Uterus (tissue), 3 donors: ENCODE measurements at regions not wholly inside any gene's neighbourhood (a gene's known extent, or its start where the extent isn't known, plus 50 kb on each side); places are given as distances from the start of the nearest gene placed in this dataset.
A peak's percentile ranks its signal among the peaks of the same experiment; 100 is the strongest.
"Not testable (repeated sequence)": the region's sequence is repeated elsewhere in the genome, so short reads cannot be mapped to it uniquely, and the experiment has no call there.

Experiments
- DNase-seq, 2 donors: peaks; one replicate each; pipeline ENCODE4 v3.0.0-alpha.2; 2019 to 2020
- H3K27ac ChIP-seq, 2 donors: fragments of 200-600 bp; sonication (generic); 1 replicate in 1 of 2; 2 replicates in 1 of 2; pipeline ENCODE4 v1.5.1; 2016 to 2018
- H3K27me3 ChIP-seq, 2 donors: fragments of 200-600 bp; sonication (generic); one replicate each; pipeline ENCODE4 v1.5.1; 2018 to 2019; ENCODE audit warnings: control low read depth in 1 of 2
- H3K36me3 ChIP-seq, 2 donors: fragments of 200-600 bp; sonication (generic); one replicate each; pipeline ENCODE4 v1.5.1; 2019; ENCODE audit warnings: control low read depth in 1 of 2
- H3K4me1 ChIP-seq, 2 donors: fragments of 200-600 bp; sonication (generic); one replicate each; pipeline ENCODE4 v1.5.1; 2018 to 2019; ENCODE audit warnings: control low read depth in 1 of 2
- H3K4me3 ChIP-seq, 2 donors: fragments of 200-600 bp; sonication (generic); 1 replicate in 1 of 2; 2 replicates in 1 of 2; pipeline ENCODE4 v1.5.1; 2018 to 2019; ENCODE audit warnings: mild to moderate bottlenecking in 1 of 2
- H3K9me3 ChIP-seq, 2 donors: fragments of 200-600 bp; sonication (generic); one replicate each; pipeline ENCODE4 v1.5.1; 2019; ENCODE audit warnings: control low read depth in 1 of 2
- POLR2A ChIP-seq, 2 donors: fragments of 450-650 bp; IDR thresholded peaks; one replicate each; pipeline ENCODE4 v1.6.1; 2016; ENCODE audit warnings: antibody characterized with exemption in 2 of 2, mild to moderate bottlenecking in 1 of 2, moderate library complexity in 1 of 2
- intact Hi-C: fragments of 100-400 bp; cut with DNase I; formaldehyde crosslinking; loops from one replicate; pipeline ENCODE4 v1.15.1; 2023; ENCODE audit warnings: low total_unique reads
- TF ChIP-seq, protein P1 (sequence below), 4 experiments: fragments of 200-600 bp in 2 of 4; fragments of 450-650 bp in 2 of 4; sonication (generic) in 2 of 4; IDR thresholded peaks; one replicate each; pipeline ENCODE4 v1.5.1; 2016 to 2019; ENCODE audit warnings: antibody characterized with exemption in 4 of 4, mild to moderate bottlenecking in 2 of 4, moderate library complexity in 1 of 4
- donor health status: DM: yes; HTN: yes; CAD: no.

- no peak for DNase-seq
- peaks cover 0 to 2% of the 10 kb centered on the region in 2 donors for H3K9me3 ChIP-seq
- no peaks in the 10 kb centered on the region for H3K4me1 ChIP-seq
- intact Hi-C loops = loop anchor here (10.0 kb wide), 1 partner anchor 408 kb away; no protein-coding TSS in a partner anchor
- H3K36me3 ChIP-seq = no peaks in the 10 kb centered on the region
- H3K27ac ChIP-seq = no peak overlapping the region
- TF ChIP-seq POLR2A (IDR thresholded peaks at IDR 0.05) = no peak
- TF ChIP-seq, protein P1, sequence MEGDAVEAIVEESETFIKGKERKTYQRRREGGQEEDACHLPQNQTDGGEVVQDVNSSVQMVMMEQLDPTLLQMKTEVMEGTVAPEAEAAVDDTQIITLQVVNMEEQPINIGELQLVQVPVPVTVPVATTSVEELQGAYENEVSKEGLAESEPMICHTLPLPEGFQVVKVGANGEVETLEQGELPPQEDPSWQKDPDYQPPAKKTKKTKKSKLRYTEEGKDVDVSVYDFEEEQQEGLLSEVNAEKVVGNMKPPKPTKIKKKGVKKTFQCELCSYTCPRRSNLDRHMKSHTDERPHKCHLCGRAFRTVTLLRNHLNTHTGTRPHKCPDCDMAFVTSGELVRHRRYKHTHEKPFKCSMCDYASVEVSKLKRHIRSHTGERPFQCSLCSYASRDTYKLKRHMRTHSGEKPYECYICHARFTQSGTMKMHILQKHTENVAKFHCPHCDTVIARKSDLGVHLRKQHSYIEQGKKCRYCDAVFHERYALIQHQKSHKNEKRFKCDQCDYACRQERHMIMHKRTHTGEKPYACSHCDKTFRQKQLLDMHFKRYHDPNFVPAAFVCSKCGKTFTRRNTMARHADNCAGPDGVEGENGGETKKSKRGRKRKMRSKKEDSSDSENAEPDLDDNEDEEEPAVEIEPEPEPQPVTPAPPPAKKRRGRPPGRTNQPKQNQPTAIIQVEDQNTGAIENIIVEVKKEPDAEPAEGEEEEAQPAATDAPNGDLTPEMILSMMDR (IDR thresholded peaks at IDR 0.05) = peak in 1 of 4 experiments; percentile 16
- no peaks in the 10 kb centered on the region for H3K27me3 ChIP-seq
- no peak overlapping the region for H3K4me3 ChIP-seq
Measured at GRCh38 chr3:159252772-159253384, 451.0 kb downstream of the MFSD1 start.

- no peak overlapping the region for H3K4me3 ChIP-seq
- no peak for DNase-seq
- no peak for TF ChIP-seq POLR2A (IDR thresholded peaks at IDR 0.05)
- TF ChIP-seq, protein P1 (IDR thresholded peaks at IDR 0.05) = no peak
- no peak overlapping the region for H3K27ac ChIP-seq
- H3K36me3 ChIP-seq = no peaks in the 10 kb centered on the region
- intact Hi-C loops = loop anchor here (10.0 kb wide), 1 partner anchor 409 kb away; no protein-coding TSS in a partner anchor
- peaks cover 0 to 2% of the 10 kb centered on the region in 2 donors for H3K9me3 ChIP-seq
- no peaks in the 10 kb centered on the region for H3K27me3 ChIP-seq
- H3K4me1 ChIP-seq = no peaks in the 10 kb centered on the region
Measured at GRCh38 chr3:159253860-159254259, 452.0 kb downstream of the MFSD1 start.

DNA sequence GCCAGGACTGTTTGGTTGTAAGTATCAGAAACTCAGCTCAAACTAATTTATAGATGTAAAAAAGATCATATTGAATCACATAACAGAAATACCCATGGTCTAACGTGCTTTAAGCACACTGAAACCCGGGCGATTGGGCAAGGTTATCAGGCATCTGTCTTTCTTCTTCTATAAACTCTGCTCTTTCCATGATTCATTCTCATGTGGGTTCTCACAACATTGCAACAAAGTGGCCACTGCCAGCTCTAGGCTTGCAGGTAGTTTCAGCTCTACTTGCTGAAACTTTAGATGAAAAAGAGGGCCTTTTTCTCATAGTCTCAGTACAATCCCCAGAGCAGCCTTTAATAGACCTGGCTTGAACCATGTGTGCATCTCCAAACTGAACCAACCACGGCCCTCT lies 456.1 kb downstream of the MFSD1 start:
- intact Hi-C loops = loop anchor here (10.0 kb wide), 1 partner anchor 413 kb away; no protein-coding TSS in a partner anchor

GRCh38 chr3:159258934-159259333 lies 457.1 kb downstream of the MFSD1 start:
- intact Hi-C loops = loop anchor here (10.0 kb wide), 1 partner anchor 414 kb away; no protein-coding TSS in a partner anchor
- no peaks in the 10 kb centered on the region for H3K9me3 ChIP-seq
- TF ChIP-seq POLR2A (IDR thresholded peaks at IDR 0.05) = no peak
- TF ChIP-seq, protein P1 (IDR thresholded peaks at IDR 0.05) = no peak
- no peak for DNase-seq
- H3K27ac ChIP-seq = no peak overlapping the region
- no peaks in the 10 kb centered on the region for H3K27me3 ChIP-seq
- no peaks in the 10 kb centered on the region for H3K4me1 ChIP-seq
- no peak overlapping the region for H3K4me3 ChIP-seq
- H3K36me3 ChIP-seq = no peaks in the 10 kb centered on the region

More for the DNA sequence above, 456.1 kb downstream of the MFSD1 start:
- no peak for DNase-seq
- Histone ChIP-seq H3K4me1 (no peaks in the 10 kb centered on the region), H3K36me3 (no peaks in the 10 kb centered on the region), H3K4me3 (no peak overlapping the region), H3K27me3 (no peaks in the 10 kb centered on the region), H3K27ac (no peak overlapping the region), H3K9me3 (no peaks in the 10 kb centered on the region)
- TF ChIP-seq, protein P1 (IDR thresholded peaks at IDR 0.05) = no peak
- TF ChIP-seq POLR2A (IDR thresholded peaks at IDR 0.05) = no peak

DNA sequence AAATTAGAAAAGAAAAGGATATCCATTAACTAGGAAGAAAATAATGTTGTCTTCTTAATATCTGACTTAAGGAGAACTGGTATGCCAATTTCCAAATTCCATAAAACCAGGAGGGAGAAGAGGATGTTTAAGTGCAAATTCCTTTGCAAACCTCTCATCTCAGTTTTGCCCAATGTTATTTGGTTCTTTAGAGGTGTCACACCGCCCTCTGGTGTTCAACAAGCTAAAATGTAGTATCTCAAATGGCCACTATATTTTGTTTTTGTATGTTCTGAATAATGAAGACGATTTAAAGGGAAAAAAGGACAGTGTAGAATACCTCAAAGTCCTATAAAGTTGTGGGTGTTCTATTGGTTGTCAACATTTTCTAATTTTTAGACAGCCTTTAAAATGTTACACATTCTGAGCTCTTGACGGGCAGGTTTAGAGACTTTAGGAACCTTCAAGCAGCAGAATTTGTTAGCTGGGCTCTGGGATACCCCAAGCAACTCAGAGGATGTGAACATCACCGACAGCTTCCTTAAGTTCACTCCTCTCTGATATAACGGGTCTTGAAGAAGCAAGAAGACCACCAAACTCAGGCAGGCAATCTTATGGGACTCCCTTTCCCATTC lies 458.3 kb downstream of the MFSD1 start:
- H3K4me1 ChIP-seq = no peaks in the 10 kb centered on the region
- H3K9me3 ChIP-seq = no peaks in the 10 kb centered on the region
- intact Hi-C loops = no loop called here
- no peaks in the 10 kb centered on the region for H3K27me3 ChIP-seq
- no peak overlapping the region for H3K4me3 ChIP-seq
- H3K36me3 ChIP-seq = no peaks in the 10 kb centered on the region
- no peak overlapping the region for H3K27ac ChIP-seq
- no peak for TF ChIP-seq POLR2A (IDR thresholded peaks at IDR 0.05)
- TF ChIP-seq, protein P1 (IDR thresholded peaks at IDR 0.05) = peak; percentile 61 to 78 (median 70)
- DNase-seq = peak; percentile 17 to 34

DNA sequence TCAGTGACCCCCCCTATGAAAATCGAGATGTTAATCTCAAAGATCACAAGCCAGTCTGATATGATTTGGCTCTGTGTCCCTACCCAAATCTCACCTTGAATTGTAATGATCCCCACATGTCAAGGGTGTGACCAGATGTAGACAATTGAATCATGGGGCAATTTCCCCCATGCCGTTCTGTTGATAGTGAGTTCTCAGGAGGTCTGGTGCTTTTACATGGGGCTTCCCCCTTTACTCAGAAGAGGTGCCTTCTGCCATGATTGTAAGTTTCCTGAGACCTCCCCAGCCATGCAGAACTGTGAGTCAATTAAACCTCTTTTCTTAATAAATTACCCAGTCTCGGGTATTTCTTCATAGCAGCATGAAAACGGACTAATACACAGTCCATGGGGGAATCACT lies 459.5 kb downstream of the MFSD1 start:
- H3K36me3 ChIP-seq, intact Hi-C loops, DNase-seq: not testable (repeated sequence)

More for the DNA sequence above, 459.5 kb downstream of the MFSD1 start:
- not testable (repeated sequence) for H3K4me3 ChIP-seq, H3K27me3 ChIP-seq, H3K4me1 ChIP-seq, H3K27ac ChIP-seq, H3K9me3 ChIP-seq
